ENCODE measurements at regions not wholly inside any gene's neighbourhood (a gene's known extent, or its start where the extent isn't known, plus 50 kb on each side); places are given as distances from the start of the nearest gene placed in this dataset.
"Not testable (repeated sequence)": the region's sequence is repeated elsewhere in the genome, so short reads cannot be mapped to it uniquely, and the experiment has no call there.

DNA sequence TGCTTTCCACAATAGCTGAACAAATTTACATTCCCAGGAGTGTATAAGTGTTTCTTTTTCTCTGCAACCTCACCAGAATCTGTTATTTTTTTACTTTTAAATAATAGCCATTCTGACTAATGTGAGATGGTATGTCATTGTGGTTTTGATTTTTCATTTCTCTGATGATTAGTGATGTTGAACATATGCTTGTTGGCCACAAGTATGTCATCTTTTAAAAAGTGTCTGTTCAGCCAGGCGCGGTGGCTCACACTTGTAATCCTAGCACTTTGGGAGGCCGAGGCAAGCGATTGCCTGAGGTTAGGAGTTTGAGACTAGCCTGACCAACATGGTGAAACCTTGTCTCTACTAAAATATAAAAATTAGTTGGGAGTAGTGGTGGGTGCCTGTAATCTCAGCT lies 619.3 kb downstream of the SI start:
- no peak for DNase-seq

- no peak for DNase-seq
Observed at GRCh38 chr3:164453714-164454113, 624.6 kb downstream of the SI start.

GRCh38 chr3:164452707-164453106 lies 625.6 kb downstream of the SI start:
- no peak for DNase-seq

DNA sequence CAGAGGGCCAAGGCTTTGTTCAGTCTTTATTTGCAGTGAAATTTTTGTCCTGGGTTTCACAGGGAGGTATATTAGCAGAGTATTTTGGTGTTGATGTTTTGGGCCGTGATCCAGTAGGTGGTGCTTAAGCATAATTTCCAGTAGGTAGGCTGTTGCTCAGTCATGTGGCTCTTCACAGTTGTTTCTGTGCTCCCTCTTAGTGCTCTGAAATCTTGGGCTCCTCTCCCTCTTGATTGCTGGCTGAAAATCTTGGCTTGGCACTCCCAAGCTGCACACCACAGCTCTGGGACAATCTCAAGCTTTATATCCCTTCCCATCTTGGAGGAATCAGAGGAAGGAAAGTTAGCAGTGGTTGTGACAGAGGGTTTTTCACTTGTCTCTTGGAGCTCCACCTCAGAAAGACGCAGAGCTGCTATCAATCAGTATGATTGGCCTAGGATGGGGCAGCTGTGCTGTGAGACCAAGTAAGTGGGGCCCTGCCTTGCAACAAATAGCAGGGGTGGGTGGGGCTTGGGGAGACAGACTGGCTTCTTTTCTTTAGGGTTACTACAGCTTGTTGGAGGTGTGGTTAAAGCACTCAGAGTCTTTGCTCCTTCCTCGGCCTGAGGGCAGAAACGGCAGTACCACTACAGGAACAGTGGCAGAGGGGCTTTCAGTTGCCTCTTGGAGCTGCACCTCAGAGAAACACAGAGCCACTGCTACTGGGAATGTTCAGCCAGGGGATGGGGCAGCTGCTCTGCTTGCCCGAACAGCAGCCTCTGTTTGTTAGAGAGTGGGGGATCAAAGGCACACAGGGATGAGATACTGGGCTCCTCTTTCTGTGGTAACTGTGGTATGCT lies 627.0 kb downstream of the SI start:
- no peak for DNase-seq

GRCh38 chr3:164450276-164450905 lies 627.9 kb downstream of the SI start:
- DNase-seq = no peak

DNA sequence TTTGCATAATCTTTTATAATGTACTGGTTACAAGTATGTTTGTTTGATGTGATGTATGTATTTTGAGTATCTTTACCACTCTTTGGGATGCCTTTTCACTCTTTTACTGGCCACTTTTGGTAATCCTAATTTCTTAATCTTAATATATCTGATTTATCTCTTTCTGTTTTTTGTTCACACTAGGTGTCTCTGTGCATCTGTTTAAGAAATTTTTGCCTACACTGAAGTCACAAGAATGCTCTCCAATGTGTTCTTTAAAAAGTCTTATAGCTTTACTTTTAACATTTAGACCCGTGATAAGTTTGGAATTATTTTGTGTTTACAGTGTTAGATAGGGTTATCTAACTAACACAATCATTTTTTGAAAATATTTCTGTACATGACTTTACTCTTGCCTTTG lies 659.1 kb downstream of the SI start:
- no peak for DNase-seq

GRCh38 chr3:164418414-164418813 lies 659.9 kb downstream of the SI start:
- DNase-seq = peak; percentile 98

DNA sequence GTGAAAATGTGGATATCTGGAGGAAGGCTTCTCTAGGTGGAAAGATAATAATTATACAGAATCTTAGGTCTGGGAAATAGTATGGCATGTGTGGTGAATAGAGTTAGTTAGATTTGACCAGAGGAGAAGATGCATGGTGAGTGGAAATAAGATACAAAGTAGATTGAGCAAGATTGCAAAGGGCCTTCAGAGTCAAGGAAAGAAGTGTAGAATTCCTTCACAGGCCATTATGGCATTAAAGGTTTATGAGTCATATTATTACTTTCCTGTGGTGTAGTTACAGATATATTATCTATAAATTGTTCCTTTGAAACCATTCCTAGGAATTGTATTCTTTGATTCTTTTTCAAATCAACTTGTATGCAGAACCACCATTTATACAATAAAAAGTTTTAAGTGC lies 660.3 kb downstream of the SI start:
- DNase-seq = no peak

GRCh38 chr3:164416491-164417222 lies 661.6 kb downstream of the SI start:
- no peak for DNase-seq

DNA sequence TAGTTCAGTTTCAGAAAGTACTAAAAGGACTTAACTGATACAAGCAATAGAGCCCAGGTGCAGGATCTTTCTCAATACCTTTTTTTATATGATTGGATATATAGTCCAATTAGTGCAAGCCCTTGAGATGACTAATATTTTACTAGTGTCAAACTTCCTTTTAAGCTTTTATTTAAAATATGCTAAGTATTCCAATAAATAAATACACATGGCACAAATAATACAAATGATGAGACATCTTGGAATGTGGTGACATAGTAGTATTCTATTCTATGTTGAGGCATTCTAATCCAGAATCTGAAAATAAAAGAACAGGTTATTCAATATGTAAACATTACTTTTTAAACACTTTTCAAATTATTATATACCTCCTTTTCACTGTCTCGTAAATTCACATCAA lies 670.0 kb downstream of the SI start:
- DNase-seq = no peak

- DNase-seq = no peak
Observed at GRCh38 chr3:164407111-164407510, 671.2 kb downstream of the SI start.

- DNase-seq = no peak
Observed at GRCh38 chr3:164406281-164406680, 672.0 kb downstream of the SI start.

DNA sequence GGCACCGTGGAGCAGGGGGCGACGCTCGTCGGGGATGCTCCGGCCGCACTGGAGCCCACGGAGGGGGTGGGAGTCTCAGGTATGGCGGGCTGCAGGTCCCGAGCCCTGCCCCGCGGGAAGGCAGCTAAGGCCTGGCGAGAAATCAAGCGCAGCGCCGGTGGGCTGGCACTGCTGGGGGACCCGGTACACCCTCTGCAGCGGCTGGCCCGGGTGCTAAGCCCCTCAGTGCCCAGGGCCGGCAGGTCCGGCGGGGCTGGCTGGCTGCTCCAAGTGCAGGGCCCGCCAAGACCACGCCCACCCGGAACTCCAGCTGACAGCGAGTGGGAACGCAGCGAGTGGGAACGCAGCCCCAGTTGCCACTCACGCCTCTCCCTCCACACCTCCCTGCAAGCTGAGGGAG lies 676.4 kb downstream of the SI start:
- no peak for DNase-seq

- DNase-seq = not testable (repeated sequence)
Observed at GRCh38 chr3:164401440-164401839, 676.9 kb downstream of the SI start.

- no peak for DNase-seq
Observed at GRCh38 chr3:164397462-164397861, 680.8 kb downstream of the SI start.

DNA sequence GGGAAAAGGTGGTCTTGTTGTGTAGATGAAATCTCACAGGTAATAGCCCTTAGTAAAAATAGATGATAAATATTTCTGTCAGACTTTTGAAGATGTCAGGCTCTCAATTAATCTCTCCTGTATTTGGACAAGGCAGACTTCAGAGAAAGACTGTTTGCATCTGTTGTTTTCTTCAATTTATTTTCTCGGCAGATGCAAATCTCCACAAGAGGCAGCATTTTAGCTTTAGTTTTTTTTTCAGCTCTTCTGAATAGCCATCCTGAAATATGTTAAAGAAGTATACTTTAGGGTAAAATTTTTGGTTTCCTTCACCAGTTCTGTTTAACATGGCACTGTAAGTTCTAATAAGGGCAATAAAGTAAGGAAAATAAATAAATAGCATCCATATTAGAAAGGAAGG lies 685.1 kb downstream of the SI start:
- no peak for DNase-seq

DNA sequence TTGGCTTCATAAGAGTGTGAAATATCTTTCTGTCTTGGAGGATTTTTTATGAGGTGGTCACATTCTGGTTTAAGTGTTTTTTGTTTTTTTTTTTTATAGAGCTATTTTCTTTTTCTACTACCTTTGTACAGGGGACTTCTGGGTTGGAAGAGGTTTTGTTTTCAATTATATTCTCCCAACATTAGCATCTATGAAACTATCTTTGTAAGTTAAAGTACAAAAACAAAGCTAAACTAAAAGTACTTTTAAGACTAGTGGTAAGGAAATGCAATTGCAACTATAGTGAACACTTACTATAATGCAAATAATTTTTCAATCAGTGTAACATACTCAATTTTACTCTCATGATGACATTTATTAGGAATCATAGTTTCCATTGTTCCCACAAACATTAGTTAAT lies 688.2 kb downstream of the SI start:
- DNase-seq = no peak

DNA sequence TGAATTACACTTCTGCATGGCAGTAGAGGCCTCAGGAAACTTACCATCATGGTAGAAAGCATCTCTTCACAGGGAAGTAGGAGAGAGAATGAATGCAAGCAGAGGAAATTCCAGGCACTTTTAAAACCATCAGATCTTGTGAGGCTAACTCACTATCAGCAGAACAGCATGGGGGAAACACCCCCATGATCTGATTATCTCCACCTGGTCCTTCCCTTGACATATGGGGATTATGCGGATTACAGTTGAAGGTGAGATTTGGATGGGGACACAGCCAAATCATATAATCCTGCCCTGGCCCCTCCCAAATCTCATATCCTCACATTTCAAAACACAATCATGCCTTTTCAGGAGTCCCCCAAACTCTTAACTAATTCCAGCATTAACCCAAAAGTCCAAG lies 691.1 kb downstream of the SI start:
- DNase-seq = no peak

DNA sequence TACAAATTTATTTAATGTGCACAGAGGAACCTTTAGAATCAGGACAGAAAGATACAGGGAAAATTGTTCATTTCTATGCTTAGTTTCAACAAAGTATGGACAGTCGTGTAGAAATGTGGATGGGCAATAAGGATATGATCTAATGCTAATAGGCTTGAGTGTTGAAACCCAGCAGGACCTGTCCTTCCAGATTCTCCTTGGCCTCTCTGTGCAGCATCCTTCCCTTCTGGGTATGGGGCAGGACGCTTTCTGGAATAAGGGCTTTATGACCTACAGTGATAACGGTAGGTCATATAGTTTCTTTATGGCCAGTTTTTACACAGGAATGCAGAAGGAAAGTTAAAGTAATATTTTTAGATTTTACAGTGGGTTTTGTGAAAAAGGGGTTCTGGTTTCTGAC lies 698.1 kb downstream of the SI start:
- no peak for DNase-seq

DNA sequence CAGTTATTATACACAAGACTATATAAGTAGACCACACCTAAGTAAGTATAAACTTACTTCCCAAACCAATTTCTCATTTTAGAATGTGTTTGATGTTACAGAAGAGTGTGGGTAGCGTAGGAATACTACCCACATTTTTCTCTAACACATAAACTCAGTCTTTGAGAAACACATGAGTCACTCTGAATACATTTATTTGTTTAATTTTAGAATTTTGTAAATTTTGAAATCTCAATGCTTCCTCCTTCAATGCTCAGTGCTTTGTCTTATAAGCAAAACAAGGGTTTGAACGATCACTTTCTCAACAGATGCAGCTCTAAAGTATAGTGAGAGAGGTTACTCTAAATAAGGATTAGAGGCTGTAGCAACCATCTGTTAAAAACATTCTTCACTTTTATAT lies 700.8 kb downstream of the SI start:
- no peak for DNase-seq

DNA sequence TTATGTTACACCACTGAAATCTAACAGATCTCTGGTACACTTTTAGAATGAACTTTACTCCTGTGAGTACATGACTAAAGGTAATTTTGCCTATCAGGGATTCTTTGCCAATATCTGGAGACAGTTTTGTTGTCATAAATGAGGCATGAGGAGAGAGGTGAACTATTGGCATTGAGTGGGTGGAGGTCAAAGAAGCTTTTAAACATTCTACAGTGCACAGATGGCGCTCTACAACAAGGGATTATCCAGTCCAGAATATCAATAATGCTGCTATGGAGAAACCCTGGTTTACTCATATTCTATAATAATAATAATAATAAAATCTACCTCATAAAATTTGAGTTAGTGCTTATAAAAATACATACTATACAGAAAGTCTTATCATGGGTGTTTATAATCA lies 702.3 kb downstream of the SI start:
- DNase-seq = peak; percentile 4

DNA sequence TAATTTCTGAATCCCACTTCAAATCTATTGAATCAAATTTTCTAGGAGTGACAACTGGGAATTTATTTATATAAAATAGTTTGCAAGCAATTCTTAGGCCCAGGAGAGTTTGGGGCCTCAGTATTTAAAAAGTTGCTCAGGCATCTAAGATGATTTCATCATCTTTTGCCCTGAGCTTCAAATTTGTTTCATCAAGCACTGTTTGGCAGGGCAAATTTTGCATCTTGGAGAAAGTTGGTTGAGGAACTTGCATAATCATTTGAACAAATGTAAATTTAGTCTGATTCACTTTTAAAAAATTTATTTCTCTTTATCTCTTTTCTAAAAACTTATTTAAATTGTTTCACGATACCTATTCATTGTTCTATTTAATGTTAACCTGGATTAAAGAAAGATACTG lies 702.8 kb downstream of the SI start:
- no peak for DNase-seq

DNA sequence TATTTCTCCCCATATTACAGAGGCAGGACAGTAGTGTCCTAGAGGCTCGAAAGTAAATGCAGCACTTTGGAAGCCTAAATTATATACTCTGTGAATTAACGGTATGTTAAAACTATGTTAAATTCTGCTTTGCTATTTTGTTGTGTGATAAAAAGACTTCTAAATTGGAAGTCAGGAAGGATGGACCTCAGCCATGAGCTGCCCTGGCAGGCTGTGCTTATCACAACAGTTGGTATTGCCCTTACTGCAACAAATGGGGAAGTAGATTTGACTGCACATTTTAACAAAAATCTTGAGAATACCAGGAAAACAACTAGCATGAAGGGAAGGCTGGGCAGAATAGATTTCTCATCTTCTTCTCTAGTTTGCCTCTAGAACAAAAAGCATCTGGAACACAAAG lies 706.6 kb downstream of the SI start:
- no peak for DNase-seq

- no peak for DNase-seq
Observed at GRCh38 chr3:164370970-164371369, 707.3 kb downstream of the SI start.

Measured in NCI-H1092 (cell line).